ENCODE measurements at regions not wholly inside any gene's neighbourhood (a gene's known extent, or its start where the extent isn't known, plus 50 kb on each side); places are given as distances from the start of the nearest gene placed in this dataset.
A peak's percentile ranks its signal among the peaks of the same experiment; 100 is the strongest.

- Histone ChIP-seq H3K4me2 (ENCODE audit: insufficient read depth, low read length) (no peak overlapping the region), H3K79me2 (ENCODE audit: insufficient read depth, low read length) (no peaks in the 10 kb centered on the region), H2AFZ (ENCODE audit: low read length) (peak overlapping the region; percentile 55), H3K27me3 (ENCODE audit: insufficient read depth, low read length) (no peaks in the 10 kb centered on the region), H3K4me1 (ENCODE audit: insufficient read depth, low read length) (peaks cover 19% of the 10 kb centered on the region), H3K9me3 (ENCODE audit: low read depth, low read length) (no peaks in the 10 kb centered on the region), H3K27ac (ENCODE audit: low read depth, low read length) (no peak overlapping the region), H3K36me3 (ENCODE audit: insufficient read depth, low read length) (no peaks in the 10 kb centered on the region), H4K20me1 (ENCODE audit: insufficient read depth, low read length) (no peaks in the 10 kb centered on the region), H3K4me3 (ENCODE audit: insufficient read depth, low read length) (no peak overlapping the region)
- peak; percentile 37 for DNase-seq (ENCODE audit: insufficient read length, low spot score, missing footprints)
- no peak for TF ChIP-seq CTCF (IDR thresholded peaks at IDR 0.05; ENCODE audit: extremely low read depth, low read depth, low read length)
These were observed 66.8 kb upstream of the FZD7 start for GRCh38 chr2:201966691-201967438.

- H3K36me3 ChIP-seq (ENCODE audit: insufficient read depth, low read length), result no peaks in the 10 kb centered on the region
- H3K4me3 ChIP-seq (ENCODE audit: insufficient read depth, low read length), result no peak overlapping the region
- peaks cover 23% of the 10 kb centered on the region for H3K4me1 ChIP-seq (ENCODE audit: insufficient read depth, low read length)
- H3K9me3 ChIP-seq (ENCODE audit: low read depth, low read length), result no peaks in the 10 kb centered on the region
- H3K79me2 ChIP-seq (ENCODE audit: insufficient read depth, low read length), result no peaks in the 10 kb centered on the region
- no peak overlapping the region for H3K27ac ChIP-seq (ENCODE audit: low read depth, low read length)
- no peak for TF ChIP-seq CTCF (IDR thresholded peaks at IDR 0.05; ENCODE audit: extremely low read depth, low read depth, low read length)
- DNase-seq (ENCODE audit: insufficient read length, low spot score, missing footprints), result no peak
- H4K20me1 ChIP-seq (ENCODE audit: insufficient read depth, low read length), result no peaks in the 10 kb centered on the region
- no peaks in the 10 kb centered on the region for H3K27me3 ChIP-seq (ENCODE audit: insufficient read depth, low read length)
- H3K4me2 ChIP-seq (ENCODE audit: insufficient read depth, low read length), result no peak overlapping the region
- H2AFZ ChIP-seq (ENCODE audit: low read length), result no peak overlapping the region
These were observed 65.6 kb upstream of the FZD7 start for GRCh38 chr2:201968050-201968449.

- H2AFZ ChIP-seq (ENCODE audit: low read length), result no peak overlapping the region
- no peaks in the 10 kb centered on the region for H3K36me3 ChIP-seq (ENCODE audit: insufficient read depth, low read length)
- DNase-seq (ENCODE audit: insufficient read length, low spot score, missing footprints), result no peak
- H3K4me1 ChIP-seq (ENCODE audit: insufficient read depth, low read length), result peaks cover 23% of the 10 kb centered on the region
- H3K9me3 ChIP-seq (ENCODE audit: low read depth, low read length), result no peaks in the 10 kb centered on the region
- H3K4me2 ChIP-seq (ENCODE audit: insufficient read depth, low read length), result no peak overlapping the region
- H3K4me3 ChIP-seq (ENCODE audit: insufficient read depth, low read length), result no peak overlapping the region
- H4K20me1 ChIP-seq (ENCODE audit: insufficient read depth, low read length), result no peaks in the 10 kb centered on the region
- no peaks in the 10 kb centered on the region for H3K27me3 ChIP-seq (ENCODE audit: insufficient read depth, low read length)
- TF ChIP-seq CTCF (IDR thresholded peaks at IDR 0.05; ENCODE audit: extremely low read depth, low read depth, low read length), result no peak
- no peak overlapping the region for H3K27ac ChIP-seq (ENCODE audit: low read depth, low read length)
- no peaks in the 10 kb centered on the region for H3K79me2 ChIP-seq (ENCODE audit: insufficient read depth, low read length)
These were observed 65.2 kb upstream of the FZD7 start for GRCh38 chr2:201968476-201968875.

GRCh38 chr2:201969241-201969937, 64.3 kb upstream of the FZD7 start:
- H2AFZ ChIP-seq (ENCODE audit: low read length), result peak overlapping the region; percentile 48
- H3K27ac ChIP-seq (ENCODE audit: low read depth, low read length), result peak overlapping the region; percentile 50
- peaks cover 23% of the 10 kb centered on the region for H3K4me1 ChIP-seq (ENCODE audit: insufficient read depth, low read length)
- H3K36me3 ChIP-seq (ENCODE audit: insufficient read depth, low read length), result no peaks in the 10 kb centered on the region
- H4K20me1 ChIP-seq (ENCODE audit: insufficient read depth, low read length), result no peaks in the 10 kb centered on the region
- no peaks in the 10 kb centered on the region for H3K27me3 ChIP-seq (ENCODE audit: insufficient read depth, low read length)
- H3K4me2 ChIP-seq (ENCODE audit: insufficient read depth, low read length), result no peak overlapping the region
- H3K4me3 ChIP-seq (ENCODE audit: insufficient read depth, low read length), result no peak overlapping the region
- no peak for DNase-seq (ENCODE audit: insufficient read length, low spot score, missing footprints)
- H3K79me2 ChIP-seq (ENCODE audit: insufficient read depth, low read length), result no peaks in the 10 kb centered on the region
- no peaks in the 10 kb centered on the region for H3K9me3 ChIP-seq (ENCODE audit: low read depth, low read length)
- TF ChIP-seq CTCF (IDR thresholded peaks at IDR 0.05; ENCODE audit: extremely low read depth, low read depth, low read length), result no peak
